Panc1 (cell line): ENCODE measurements at regions not wholly inside any gene's neighbourhood (a gene's known extent, or its start where the extent isn't known, plus 50 kb on each side); places are given as distances from the start of the nearest gene placed in this dataset.

Experiments used
- ATAC-seq: fragments of 200-7000 bp; cut with Tn5 transposase; 2 replicates; pipeline ENCODE4 v1.9.1; 2020; ENCODE audit warnings: mild to moderate bottlenecking, moderate library complexity
- BruUV-seq: library from RNA; stranded (reverse); fragments of 400-500 nt; replicated peaks from 2 replicates; lab custom pipeline; 2021; lab: Mats Ljungman, UMichigan
- CTCF ChIA-PET: fragments of 300-600 bp; sonication (Branson Sonifier 250); formaldehyde crosslinking; loops from one replicate; lab custom pipeline; 2022; ENCODE audit warnings: antibody characterized with exemption; lab: Charles Lee
- POLR2A ChIA-PET: fragments of 300-600 bp; sonication (Branson Sonifier 250); formaldehyde crosslinking; loops from one replicate; lab custom pipeline; 2022; ENCODE audit warnings: antibody characterized with exemption; lab: Charles Lee
- DNase-seq: peaks from one replicate; pipeline ENCODE4 v3.0.0-alpha.2; 2010; ENCODE audit warnings: low read depth, low spot score
- H3K27ac ChIP-seq: 2 replicates; pipeline ENCODE4 v1.5.1; 2011; ENCODE audit warnings: mild to moderate bottlenecking, low read length, inconsistent platforms
- H3K27me3 ChIP-seq: fragments of 200-500 bp; sonication (Bioruptor generic); 2 replicates; pipeline ENCODE4 v1.6.0; 2014; ENCODE audit warnings: low read length, inconsistent platforms; ENCODE audit not compliant: control insufficient read depth, insufficient read depth
- H3K36me3 ChIP-seq: fragments of 200-500 bp; sonication (Bioruptor generic); 2 replicates; pipeline ENCODE4 v1.5.1; 2014; ENCODE audit warnings: inconsistent platforms, mild to moderate bottlenecking, low read length, moderate library complexity; ENCODE audit not compliant: control insufficient read depth, insufficient read depth
- H3K4me1 ChIP-seq: 2 replicates; pipeline ENCODE4 v1.5.1; 2011; ENCODE audit warnings: inconsistent platforms, mild to moderate bottlenecking, low read length, moderate library complexity; ENCODE audit not compliant: control insufficient read depth, insufficient read depth
- H3K4me3 ChIP-seq, 2 experiments: 2 replicates each; pipeline ENCODE4 v1.5.1; 2011 to 2012; ENCODE audit warnings: low read depth in 2 of 2, low read length in 2 of 2, mild to moderate bottlenecking in 2 of 2, inconsistent platforms in 1 of 2, moderate library complexity in 1 of 2
- H3K9me3 ChIP-seq: fragments of 200-500 bp; sonication (Bioruptor generic); 2 replicates; pipeline ENCODE4 v1.5.1; 2014; ENCODE audit warnings: low read depth, mild to moderate bottlenecking, inconsistent platforms, low read length, moderate library complexity; ENCODE audit not compliant: control insufficient read depth, insufficient read depth
- POLR2AphosphoS5 ChIP-seq: IDR thresholded peaks from 2 replicates; pipeline ENCODE4 v1.6.1; 2012; ENCODE audit warnings: mild to moderate bottlenecking, low read depth, low read length, moderate library complexity
- SIN3A ChIP-seq: IDR thresholded peaks from 2 replicates; pipeline ENCODE4 v1.6.1; 2012; ENCODE audit warnings: low read depth, mild to moderate bottlenecking, low read length, moderate library complexity, borderline replicate concordance; ENCODE audit not compliant: insufficient read depth
- TCF7L2 ChIP-seq: IDR thresholded peaks from 2 replicates; pipeline ENCODE4 v1.6.1; 2011; ENCODE audit warnings: mild to moderate bottlenecking, low read depth, low read length, inconsistent platforms
- in situ Hi-C: cut with HindIII; loops from 2 replicates; pipeline ENCODE4 v1.10.0; 2016; ENCODE audit warnings: low sequenced_read_pairs, low pct_unique_long_range_greater_than_20kb
- intact Hi-C: fragments of 100-400 bp; cut with micrococcal nuclease; formaldehyde crosslinking; loops from one replicate; pipeline ENCODE4 v1.10.0; 2022; ENCODE audit not compliant: unreplicated experiment
- TF ChIP-seq, protein P1 (sequence below), 2 experiments: IDR thresholded peaks; 2 replicates each; pipeline ENCODE4 v1.6.1; 2011 to 2012; ENCODE audit warnings: low read depth in 2 of 2, control low read depth in 1 of 2, low read length in 1 of 2, mild to moderate bottlenecking in 1 of 2, moderate library complexity in 1 of 2; ENCODE audit not compliant: insufficient read depth in 1 of 2
- TF ChIP-seq, protein P2 (sequence below): fragments of 450-650 bp; IDR thresholded peaks from 2 replicates; pipeline ENCODE4 v1.5.1; 2017; ENCODE audit warnings: mild to moderate bottlenecking

DNA sequence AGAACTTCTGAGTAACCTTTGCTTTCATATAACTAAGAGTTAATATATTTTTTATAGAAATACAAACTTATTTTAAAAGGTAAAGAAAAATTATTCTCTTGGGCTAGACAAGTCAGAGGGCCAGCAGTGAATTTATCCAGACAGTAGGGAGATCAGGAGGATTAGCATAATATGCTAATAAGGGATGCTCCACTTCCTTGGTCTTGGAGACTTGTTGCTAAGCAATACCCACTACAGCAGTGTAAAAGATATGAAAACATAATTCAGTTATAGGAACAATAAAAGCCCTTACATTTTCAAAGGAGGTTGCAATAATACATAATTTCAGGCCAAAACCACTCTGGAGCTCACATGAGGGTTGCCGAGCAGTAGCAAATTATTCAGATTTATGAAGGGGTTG lies 615.6 kb downstream of the KCNH5 start:
- no peaks in the 10 kb centered on the region for H3K4me1 ChIP-seq
- BruUV-seq = no TSS peak
- peaks cover 3% of the 10 kb centered on the region; the same call in 1 of the 2 replicates for H3K9me3 ChIP-seq
- no peaks in the 10 kb centered on the region for H3K27me3 ChIP-seq
- no peak for DNase-seq
- ChIA-PET CTCF (no interaction called here), POLR2A (no interaction called here)
- no peak for ATAC-seq
- H3K27ac ChIP-seq = no peak overlapping the region
- TF ChIP-seq, protein P1, sequence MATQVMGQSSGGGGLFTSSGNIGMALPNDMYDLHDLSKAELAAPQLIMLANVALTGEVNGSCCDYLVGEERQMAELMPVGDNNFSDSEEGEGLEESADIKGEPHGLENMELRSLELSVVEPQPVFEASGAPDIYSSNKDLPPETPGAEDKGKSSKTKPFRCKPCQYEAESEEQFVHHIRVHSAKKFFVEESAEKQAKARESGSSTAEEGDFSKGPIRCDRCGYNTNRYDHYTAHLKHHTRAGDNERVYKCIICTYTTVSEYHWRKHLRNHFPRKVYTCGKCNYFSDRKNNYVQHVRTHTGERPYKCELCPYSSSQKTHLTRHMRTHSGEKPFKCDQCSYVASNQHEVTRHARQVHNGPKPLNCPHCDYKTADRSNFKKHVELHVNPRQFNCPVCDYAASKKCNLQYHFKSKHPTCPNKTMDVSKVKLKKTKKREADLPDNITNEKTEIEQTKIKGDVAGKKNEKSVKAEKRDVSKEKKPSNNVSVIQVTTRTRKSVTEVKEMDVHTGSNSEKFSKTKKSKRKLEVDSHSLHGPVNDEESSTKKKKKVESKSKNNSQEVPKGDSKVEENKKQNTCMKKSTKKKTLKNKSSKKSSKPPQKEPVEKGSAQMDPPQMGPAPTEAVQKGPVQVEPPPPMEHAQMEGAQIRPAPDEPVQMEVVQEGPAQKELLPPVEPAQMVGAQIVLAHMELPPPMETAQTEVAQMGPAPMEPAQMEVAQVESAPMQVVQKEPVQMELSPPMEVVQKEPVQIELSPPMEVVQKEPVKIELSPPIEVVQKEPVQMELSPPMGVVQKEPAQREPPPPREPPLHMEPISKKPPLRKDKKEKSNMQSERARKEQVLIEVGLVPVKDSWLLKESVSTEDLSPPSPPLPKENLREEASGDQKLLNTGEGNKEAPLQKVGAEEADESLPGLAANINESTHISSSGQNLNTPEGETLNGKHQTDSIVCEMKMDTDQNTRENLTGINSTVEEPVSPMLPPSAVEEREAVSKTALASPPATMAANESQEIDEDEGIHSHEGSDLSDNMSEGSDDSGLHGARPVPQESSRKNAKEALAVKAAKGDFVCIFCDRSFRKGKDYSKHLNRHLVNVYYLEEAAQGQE (IDR thresholded peaks at IDR 0.05; ENCODE audit: insufficient read depth in 1 of 2, low read depth in 2 of 2, low read length in 1 of 2) = no peak
- TF ChIP-seq TCF7L2 = no peak
- TF ChIP-seq, protein P2, sequence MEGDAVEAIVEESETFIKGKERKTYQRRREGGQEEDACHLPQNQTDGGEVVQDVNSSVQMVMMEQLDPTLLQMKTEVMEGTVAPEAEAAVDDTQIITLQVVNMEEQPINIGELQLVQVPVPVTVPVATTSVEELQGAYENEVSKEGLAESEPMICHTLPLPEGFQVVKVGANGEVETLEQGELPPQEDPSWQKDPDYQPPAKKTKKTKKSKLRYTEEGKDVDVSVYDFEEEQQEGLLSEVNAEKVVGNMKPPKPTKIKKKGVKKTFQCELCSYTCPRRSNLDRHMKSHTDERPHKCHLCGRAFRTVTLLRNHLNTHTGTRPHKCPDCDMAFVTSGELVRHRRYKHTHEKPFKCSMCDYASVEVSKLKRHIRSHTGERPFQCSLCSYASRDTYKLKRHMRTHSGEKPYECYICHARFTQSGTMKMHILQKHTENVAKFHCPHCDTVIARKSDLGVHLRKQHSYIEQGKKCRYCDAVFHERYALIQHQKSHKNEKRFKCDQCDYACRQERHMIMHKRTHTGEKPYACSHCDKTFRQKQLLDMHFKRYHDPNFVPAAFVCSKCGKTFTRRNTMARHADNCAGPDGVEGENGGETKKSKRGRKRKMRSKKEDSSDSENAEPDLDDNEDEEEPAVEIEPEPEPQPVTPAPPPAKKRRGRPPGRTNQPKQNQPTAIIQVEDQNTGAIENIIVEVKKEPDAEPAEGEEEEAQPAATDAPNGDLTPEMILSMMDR = no peak
- no peak for TF ChIP-seq SIN3A
- TF ChIP-seq POLR2AphosphoS5 = no peak
- H3K36me3 ChIP-seq = no peaks in the 10 kb centered on the region
- in situ Hi-C loops (no loop called here), intact Hi-C loops (no loop called here)
- no peak overlapping the region for H3K4me3 ChIP-seq

DNA sequence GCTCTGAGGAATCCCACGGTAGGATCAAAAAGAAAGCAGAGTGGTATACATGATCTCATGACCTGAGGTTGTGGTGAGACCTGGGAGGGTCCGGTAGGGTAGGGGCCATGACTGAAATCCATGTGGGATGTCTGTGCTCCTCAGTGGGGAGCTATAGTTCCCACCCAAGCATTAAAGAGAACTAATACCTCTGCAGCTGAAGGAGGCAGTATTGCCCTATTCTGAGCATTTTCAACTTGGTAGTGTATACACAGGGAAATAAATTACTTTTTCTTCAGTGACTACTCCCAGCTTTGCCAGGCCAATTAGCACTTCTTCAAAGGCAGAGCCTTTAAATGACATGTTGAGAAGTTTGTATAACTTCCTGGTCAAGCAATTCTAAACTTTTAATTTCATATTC lies 613.8 kb downstream of the KCNH5 start:
- Histone ChIP-seq H3K4me3 (no peak overlapping the region), H3K9me3 (peaks cover 3% of the 10 kb centered on the region; the same call in 1 of the 2 replicates), H3K27me3 (no peaks in the 10 kb centered on the region), H3K4me1 (no peaks in the 10 kb centered on the region), H3K36me3 (no peaks in the 10 kb centered on the region), H3K27ac (no peak overlapping the region)
- ATAC-seq (no peak), DNase-seq (no peak)
- ChIA-PET CTCF (no interaction called here), POLR2A (no interaction called here)
- intact Hi-C loops = no loop called here
- in situ Hi-C loops = no loop called here
- TF ChIP-seq SIN3A = no peak
- BruUV-seq = no TSS peak

DNA sequence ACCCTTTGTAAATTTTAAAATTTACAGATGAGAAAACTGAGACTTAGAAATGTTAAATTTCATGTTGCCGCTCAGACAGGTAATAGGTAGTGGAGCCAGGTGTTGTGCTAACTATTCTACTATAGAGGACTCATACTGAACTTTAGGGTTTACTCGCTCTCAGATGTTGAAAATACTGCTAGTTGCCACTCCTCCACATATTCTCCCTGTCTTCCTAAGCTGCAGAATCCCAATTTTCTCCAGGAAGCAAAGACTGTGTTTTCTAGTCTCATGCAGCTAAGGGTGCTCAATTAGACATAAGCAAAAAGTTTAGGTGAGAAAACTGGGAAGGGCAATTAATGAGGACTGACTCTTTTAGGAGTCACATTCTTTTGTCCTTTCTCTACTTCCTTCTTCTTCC lies 612.3 kb downstream of the KCNH5 start:
- no peaks in the 10 kb centered on the region for H3K36me3 ChIP-seq
- no peak overlapping the region for H3K27ac ChIP-seq
- no peak overlapping the region for H3K4me3 ChIP-seq
- no peak for TF ChIP-seq TCF7L2
- no peak for TF ChIP-seq POLR2AphosphoS5
- no peak for TF ChIP-seq SIN3A
- TF ChIP-seq, protein P2 = no peak
- TF ChIP-seq, protein P1 (IDR thresholded peaks at IDR 0.05; ENCODE audit: insufficient read depth in 1 of 2, low read depth in 2 of 2, low read length in 1 of 2) = no peak
- DNase-seq (no peak), ATAC-seq (no peak)
- in situ Hi-C loops = no loop called here
- CTCF ChIA-PET = no interaction called here
- no peaks in the 10 kb centered on the region for H3K27me3 ChIP-seq
- intact Hi-C loops = no loop called here
- no TSS peak for BruUV-seq
- POLR2A ChIA-PET = no interaction called here
- H3K4me1 ChIP-seq = no peaks in the 10 kb centered on the region
- H3K9me3 ChIP-seq = peaks cover 3% of the 10 kb centered on the region; the same call in 1 of the 2 replicates
